Left colon (tissue), 2 donors: ENCODE measurements at regions not wholly inside any gene's neighbourhood (a gene's known extent, or its start where the extent isn't known, plus 50 kb on each side); places are given as distances from the start of the nearest gene placed in this dataset.
"Not testable (repeated sequence)": the region's sequence is repeated elsewhere in the genome, so short reads cannot be mapped to it uniquely, and the experiment has no call there.

Source experiments
- ATAC-seq: fragments of 200-7000 bp; cut with Tn5 transposase; one replicate; pipeline ENCODE4 v1.9.1; 2020; ENCODE audit warnings: mild to moderate bottlenecking, moderate library complexity
- DNase-seq, 2 donors: peaks; one replicate each; pipeline ENCODE4 v3.0.0-alpha.2; 2020
- intact Hi-C, 2 donors: fragments of 100-400 bp; cut with DNase I in 1 of 2; cut with micrococcal nuclease in 1 of 2; formaldehyde crosslinking; loops; one replicate each; pipeline versions ENCODE4 v1.11.2 to v1.14.0; 2022; cut with DNase I, micrococcal nuclease
- donor health status: DM: no; HTN: no; CAD: no.
- donor health status: DM: yes; HTN: yes; CAD: no.

GRCh38 chr5:128854931-128855330, 110.4 kb upstream of the SLC27A6 start:
- no peak for ATAC-seq
- DNase-seq: no peak
- intact Hi-C loops: no loop called here

- intact Hi-C loops: no loop called here
- no peak for DNase-seq
- ATAC-seq: no peak
Measured at GRCh38 chr5:128857076-128857677, 108.1 kb upstream of the SLC27A6 start.

- no peak for ATAC-seq
- DNase-seq: no peak
- intact Hi-C loops: no loop called here
Measured at GRCh38 chr5:128858995-128859394, 106.3 kb upstream of the SLC27A6 start.

GRCh38 chr5:128861155-128861554, 104.1 kb upstream of the SLC27A6 start:
- ATAC-seq, DNase-seq, intact Hi-C loops: not testable (repeated sequence)

- no peak for DNase-seq
- intact Hi-C loops: no loop called here
- no peak for ATAC-seq
Measured at GRCh38 chr5:128869970-128870369, 95.3 kb upstream of the SLC27A6 start.

- intact Hi-C loops: no loop called here
- no peak for ATAC-seq
- DNase-seq: no peak
Measured at GRCh38 chr5:128870373-128870772, 94.9 kb upstream of the SLC27A6 start.

- intact Hi-C loops: no loop called here
- ATAC-seq (no peak), DNase-seq (no peak)
Measured at GRCh38 chr5:128870923-128871322, 94.4 kb upstream of the SLC27A6 start.

GRCh38 chr5:128876569-128877382, 88.5 kb upstream of the SLC27A6 start:
- intact Hi-C loops: no loop called here
- ATAC-seq (no peak), DNase-seq (no peak)

- ATAC-seq: no peak
- DNase-seq: no peak
- intact Hi-C loops: no loop called here
Measured at GRCh38 chr5:128877476-128877875, 87.8 kb upstream of the SLC27A6 start.

- no peak for ATAC-seq
- intact Hi-C loops: no loop called here
- no peak for DNase-seq
Measured at GRCh38 chr5:128881502-128882018, 83.7 kb upstream of the SLC27A6 start.

GRCh38 chr5:128885649-128886255, 79.5 kb upstream of the SLC27A6 start:
- ATAC-seq: no peak
- DNase-seq: no peak
- intact Hi-C loops: no loop called here

- DNase-seq (no peak), ATAC-seq (no peak)
- intact Hi-C loops: no loop called here
Measured at GRCh38 chr5:128895122-128895521, 70.2 kb upstream of the SLC27A6 start.

- ATAC-seq (no peak), DNase-seq (no peak)
- intact Hi-C loops: no loop called here
Measured at GRCh38 chr5:128896675-128897074, 68.6 kb upstream of the SLC27A6 start.

GRCh38 chr5:128903550-128903949, 61.7 kb upstream of the SLC27A6 start:
- DNase-seq (no peak), ATAC-seq (no peak)
- intact Hi-C loops: no loop called here

- DNase-seq: no peak
- ATAC-seq: no peak
- intact Hi-C loops: loop anchor here in 1 of 2 donors (5.0 kb wide), 1 partner anchor 867 kb away; no protein-coding TSS in a partner anchor
Measured at GRCh38 chr5:128904805-128905567, 60.3 kb upstream of the SLC27A6 start.

GRCh38 chr5:128905568-128906110, 59.6 kb upstream of the SLC27A6 start:
- ATAC-seq (no peak), DNase-seq (peak in 1 of 2 donors; percentile 5)
- intact Hi-C loops: loop anchor here in 1 of 2 donors (5.0 kb wide), 1 partner anchor 867 kb away; no protein-coding TSS in a partner anchor

GRCh38 chr5:128913551-128913950, 51.7 kb upstream of the SLC27A6 start:
- ATAC-seq: no peak
- intact Hi-C loops: no loop called here
- DNase-seq: no peak
